ENCODE measurements at regions not wholly inside any gene's neighbourhood (a gene's known extent, or its start where the extent isn't known, plus 50 kb on each side); places are given as distances from the start of the nearest gene placed in this dataset.

GRCh38 chr10:28880683-28880950, 203.3 kb downstream of the BAMBI start:
- intact Hi-C loops (cut with DNase I; ENCODE audit: low total_unique reads): no loop called here

GRCh38 chr10:28881171-28881882, 204.0 kb downstream of the BAMBI start:
- H3K27me3 ChIP-seq: no peaks in the 10 kb centered on the region
- no peak overlapping the region for H3K4me3 ChIP-seq
- intact Hi-C loops (cut with DNase I; ENCODE audit: low total_unique reads): no loop called here
- TF ChIP-seq CTCF (IDR thresholded peaks at IDR 0.05): no peak
- peak overlapping the region; percentile 73 to 76 for H3K27ac ChIP-seq
- no peaks in the 10 kb centered on the region for H3K36me3 ChIP-seq
- no peak for DNase-seq
- H3K9me3 ChIP-seq: no peaks in the 10 kb centered on the region
- H3K4me1 ChIP-seq: peaks cover 0 to 28% (median 16%) of the 10 kb centered on the region in 4 donors

More at GRCh38 chr10:28880683-28880950, 203.3 kb downstream of the BAMBI start:
- no peak for TF ChIP-seq CTCF (IDR thresholded peaks at IDR 0.05)
- Histone ChIP-seq H3K4me1 (peaks cover 0 to 28% (median 16%) of the 10 kb centered on the region in 4 donors), H3K36me3 (no peaks in the 10 kb centered on the region), H3K27me3 (no peaks in the 10 kb centered on the region), H3K4me3 (peak overlapping the region in 1 of 2 donors; percentile 17), H3K27ac (peak overlapping the region; percentile 73 to 76), H3K9me3 (no peaks in the 10 kb centered on the region)
- DNase-seq: no peak

GRCh38 chr10:28883741-28884423, 206.6 kb downstream of the BAMBI start:
- intact Hi-C loops (cut with DNase I; ENCODE audit: low total_unique reads): no loop called here
- no peaks in the 10 kb centered on the region for H3K27me3 ChIP-seq
- DNase-seq: no peak
- H3K36me3 ChIP-seq: no peaks in the 10 kb centered on the region
- H3K4me1 ChIP-seq: peaks cover 0 to 27% (median 16%) of the 10 kb centered on the region in 4 donors
- H3K27ac ChIP-seq: no peak overlapping the region
- H3K4me3 ChIP-seq: no peak overlapping the region
- no peaks in the 10 kb centered on the region for H3K9me3 ChIP-seq
- no peak for TF ChIP-seq CTCF (IDR thresholded peaks at IDR 0.05)

- TF ChIP-seq CTCF (IDR thresholded peaks at IDR 0.05): no peak
- no peak overlapping the region for H3K27ac ChIP-seq
- intact Hi-C loops (cut with DNase I; ENCODE audit: low total_unique reads): no loop called here
- no peaks in the 10 kb centered on the region for H3K27me3 ChIP-seq
- H3K9me3 ChIP-seq: no peaks in the 10 kb centered on the region
- no peaks in the 10 kb centered on the region for H3K4me1 ChIP-seq
- H3K4me3 ChIP-seq: no peak overlapping the region
- no peaks in the 10 kb centered on the region for H3K36me3 ChIP-seq
- no peak for DNase-seq
Measured at GRCh38 chr10:28890121-28890950, 213.0 kb downstream of the BAMBI start.

GRCh38 chr10:28891058-28891713, 213.9 kb downstream of the BAMBI start:
- Histone ChIP-seq H3K4me1 (no peaks in the 10 kb centered on the region), H3K9me3 (no peaks in the 10 kb centered on the region), H3K27me3 (no peaks in the 10 kb centered on the region), H3K4me3 (no peak overlapping the region), H3K27ac (no peak overlapping the region), H3K36me3 (no peaks in the 10 kb centered on the region)
- DNase-seq: no peak
- intact Hi-C loops (cut with DNase I; ENCODE audit: low total_unique reads): no loop called here
- TF ChIP-seq CTCF (IDR thresholded peaks at IDR 0.05): no peak
